ENCODE measurements at regions not wholly inside any gene's neighbourhood (a gene's known extent, or its start where the extent isn't known, plus 50 kb on each side); places are given as distances from the start of the nearest gene placed in this dataset.

GRCh38 chr10:71080381-71081228 is 131.8 kb upstream of the UNC5B start:
- TF ChIP-seq, protein P1, sequence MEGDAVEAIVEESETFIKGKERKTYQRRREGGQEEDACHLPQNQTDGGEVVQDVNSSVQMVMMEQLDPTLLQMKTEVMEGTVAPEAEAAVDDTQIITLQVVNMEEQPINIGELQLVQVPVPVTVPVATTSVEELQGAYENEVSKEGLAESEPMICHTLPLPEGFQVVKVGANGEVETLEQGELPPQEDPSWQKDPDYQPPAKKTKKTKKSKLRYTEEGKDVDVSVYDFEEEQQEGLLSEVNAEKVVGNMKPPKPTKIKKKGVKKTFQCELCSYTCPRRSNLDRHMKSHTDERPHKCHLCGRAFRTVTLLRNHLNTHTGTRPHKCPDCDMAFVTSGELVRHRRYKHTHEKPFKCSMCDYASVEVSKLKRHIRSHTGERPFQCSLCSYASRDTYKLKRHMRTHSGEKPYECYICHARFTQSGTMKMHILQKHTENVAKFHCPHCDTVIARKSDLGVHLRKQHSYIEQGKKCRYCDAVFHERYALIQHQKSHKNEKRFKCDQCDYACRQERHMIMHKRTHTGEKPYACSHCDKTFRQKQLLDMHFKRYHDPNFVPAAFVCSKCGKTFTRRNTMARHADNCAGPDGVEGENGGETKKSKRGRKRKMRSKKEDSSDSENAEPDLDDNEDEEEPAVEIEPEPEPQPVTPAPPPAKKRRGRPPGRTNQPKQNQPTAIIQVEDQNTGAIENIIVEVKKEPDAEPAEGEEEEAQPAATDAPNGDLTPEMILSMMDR (IDR thresholded peaks at IDR 0.05): no peak
- no peak for TF ChIP-seq EZH2 (IDR thresholded peaks at IDR 0.05)

Measured in neural progenitor cell (in vitro differentiated cells).